GM12878 (cell line): ENCODE measurements at regions not wholly inside any gene's neighbourhood (a gene's known extent, or its start where the extent isn't known, plus 50 kb on each side); places are given as distances from the start of the nearest gene placed in this dataset.

Source experiments
- ATAC-seq: fragments of 200-7000 bp; cut with Tn5 transposase; 3 replicates; pipeline ENCODE4 v1.9.1; 2020; ENCODE audit warnings: mild to moderate bottlenecking, moderate library complexity
- BruUV-seq: library from RNA; stranded (reverse); fragments of 400-500 nt; replicated peaks from 2 replicates; lab custom pipeline; 2021; lab: Mats Ljungman, UMichigan
- CTCF ChIA-PET: fragments of 300-600 bp; sonication (Branson Sonifier 250); formaldehyde crosslinking; extraction: SDS; loops from one replicate; lab custom pipeline; 2021; ENCODE audit warnings: inconsistent platforms; lab: Yijun Ruan, JAX
- POLR2A ChIA-PET: fragments of 350-600 bp; formaldehyde crosslinking; extraction: SDS; loops from one replicate; lab custom pipeline; 2021; ENCODE audit warnings: inconsistent platforms; lab: Charles Lee
- RAD21 ChIA-PET: fragments of 300-600 bp; sonication (Branson Sonifier 250); formaldehyde crosslinking; loops from one replicate; lab custom pipeline; 2023; ENCODE audit warnings: antibody characterized with exemption; ENCODE audit not compliant: unreplicated experiment; lab: Charles Lee
- SMC1A ChIA-PET: fragments of 300-600 bp; sonication (Branson Sonifier 250); formaldehyde crosslinking; loops from one replicate; lab custom pipeline; 2023; ENCODE audit not compliant: unreplicated experiment, uncharacterized antibody; lab: Charles Lee
- DNase-seq: peaks from one replicate; pipeline ENCODE4 v3.0.0-alpha.2; 2011; ENCODE audit warnings: low read depth, low spot score
- FAIRE-seq: peaks from 3 replicates; lab custom pipeline; 2011; peaks lifted over from hg19 to GRCh38; lab: Jason Lieb, UNC
- H2AFZ ChIP-seq: 2 replicates; pipeline ENCODE4 v1.6.0; 2011; ENCODE audit warnings: low read depth, low read length, control low read depth; ENCODE audit not compliant: control insufficient read depth
- H3K27ac ChIP-seq: 2 replicates; pipeline ENCODE4 v1.5.1; 2011; ENCODE audit warnings: control low read depth; ENCODE audit not compliant: control insufficient read depth, insufficient read depth
- H3K27me3 ChIP-seq, 2 experiments: replicated peaks in 1 of 2; 2 replicates each; pipeline versions ENCODE4 v1.6.0 to v1.6.1; 2011; ENCODE audit warnings: low read length in 1 of 2; ENCODE audit not compliant: control insufficient read depth in 2 of 2, insufficient read depth in 2 of 2
- H3K36me3 ChIP-seq, 2 experiments: 2 replicates each; pipeline ENCODE4 v1.5.1; 2011; ENCODE audit warnings: low read length in 1 of 2; ENCODE audit not compliant: control insufficient read depth in 2 of 2, insufficient read depth in 2 of 2
- H3K4me1 ChIP-seq: 2 replicates; pipeline ENCODE4 v1.6.1; 2011; ENCODE audit warnings: mild to moderate bottlenecking, low read length, moderate library complexity, mixed read lengths; ENCODE audit not compliant: control insufficient read depth, insufficient read depth
- H3K4me2 ChIP-seq: 2 replicates; pipeline ENCODE4 v1.6.0; 2011; ENCODE audit warnings: control low read depth; ENCODE audit not compliant: control insufficient read depth, insufficient read depth
- H3K4me3 ChIP-seq: fragments of 200-600 bp; sonication (generic); 2 replicates; pipeline ENCODE4 v1.5.1; 2016
- H3K79me2 ChIP-seq: 2 replicates; pipeline ENCODE4 v1.6.0; 2011; ENCODE audit warnings: low read length; ENCODE audit not compliant: control insufficient read depth, insufficient read depth
- H3K9ac ChIP-seq: 2 replicates; pipeline ENCODE4 v1.8.0; 2011; ENCODE audit warnings: low read length, control low read depth, mixed read lengths; ENCODE audit not compliant: control insufficient read depth, insufficient read depth
- H3K9me3 ChIP-seq: replicated peaks from 3 replicates; pipeline ENCODE4 v1.5.1; 2011; ENCODE audit warnings: mild to moderate bottlenecking, low read length; ENCODE audit not compliant: control insufficient read depth, insufficient read depth
- H4K20me1 ChIP-seq: 2 replicates; pipeline ENCODE4 v1.6.0; 2011; ENCODE audit not compliant: control insufficient read depth, insufficient read depth
- ASH2L ChIP-seq: fragments of 300-600, 200-600 bp; sonication (generic); IDR thresholded peaks from 2 replicates; pipeline ENCODE4 v1.6.1; 2017; ENCODE audit warnings: low read depth, mild to moderate bottlenecking, borderline replicate concordance
- BRCA1 ChIP-seq: IDR thresholded peaks from 2 replicates; pipeline ENCODE4 v1.6.1; 2011; ENCODE audit warnings: low read depth, low read length, improper control_type of control experiment
- CREM ChIP-seq: IDR thresholded peaks from 2 replicates; pipeline ENCODE4 v1.6.1; 2014; ENCODE audit warnings: antibody characterized with exemption, low read depth
- ESRRA ChIP-seq: IDR thresholded peaks from 2 replicates; pipeline ENCODE4 v1.6.1; 2012; ENCODE audit warnings: mild to moderate bottlenecking, low read length, improper control_type of control experiment
- HCFC1 ChIP-seq: fragments of 150-350 bp; IDR thresholded peaks from 2 replicates; pipeline ENCODE4 v1.6.1; 2014; ENCODE audit warnings: low read length
- IKZF1 ChIP-seq: fragments of 450-650 bp; conservative IDR thresholded peaks from 2 replicates; pipeline ENCODE4 v1.6.1; 2017; ENCODE audit warnings: antibody characterized with exemption, mild to moderate bottlenecking
- IKZF2 ChIP-seq, 2 experiments: fragments of 450-650 bp; IDR thresholded peaks; 2 replicates each; pipeline ENCODE4 v1.6.1; 2017; ENCODE audit warnings: mild to moderate bottlenecking in 2 of 2, moderate library complexity in 2 of 2
- JUND ChIP-seq: IDR thresholded peaks from 2 replicates; pipeline ENCODE4 v1.6.1; 2012; ENCODE audit warnings: low read depth, mild to moderate bottlenecking, low read length, improper control_type of control experiment, moderate library complexity
- LARP7 ChIP-seq: fragments of 450-650 bp; IDR thresholded peaks from 2 replicates; pipeline ENCODE4 v1.6.1; 2017; ENCODE audit warnings: mild to moderate bottlenecking
- MEF2A ChIP-seq: IDR thresholded peaks from 2 replicates; pipeline ENCODE4 v1.6.1; 2011; ENCODE audit warnings: low read depth, mild to moderate bottlenecking, low read length, moderate library complexity; ENCODE audit not compliant: insufficient read depth
- NFXL1 ChIP-seq: fragments of 450-650 bp; IDR thresholded peaks from 2 replicates; pipeline ENCODE4 v1.6.1; 2017; ENCODE audit warnings: antibody characterized with exemption, mild to moderate bottlenecking, borderline replicate concordance
- NFYB ChIP-seq: IDR thresholded peaks from 2 replicates; pipeline ENCODE4 v1.6.1; 2011; ENCODE audit warnings: low read depth, mild to moderate bottlenecking, low read length, improper control_type of control experiment, moderate library complexity; ENCODE audit not compliant: insufficient read depth
- NR2C1 ChIP-seq: fragments of 450-650 bp; IDR thresholded peaks from 2 replicates; pipeline ENCODE4 v1.6.1; 2017; ENCODE audit warnings: antibody characterized with exemption, mild to moderate bottlenecking, moderate library complexity
- PAX5 ChIP-seq: IDR thresholded peaks from 2 replicates; pipeline ENCODE4 v1.6.1; 2011; ENCODE audit warnings: low read depth, low read length, borderline replicate concordance
- RBBP5 ChIP-seq: fragments of 200-600 bp; sonication (generic); conservative IDR thresholded peaks from 2 replicates; pipeline ENCODE4 v1.6.1; 2016
- SREBF2 ChIP-seq: IDR thresholded peaks from 2 replicates; pipeline ENCODE4 v1.6.1; 2012; ENCODE audit warnings: mild to moderate bottlenecking, low read length
- STAT1 ChIP-seq: fragments of 450-650 bp; conservative IDR thresholded peaks from 2 replicates; pipeline ENCODE4 v1.6.1; 2014; ENCODE audit warnings: antibody characterized with exemption, mild to moderate bottlenecking
- TCF12 ChIP-seq: IDR thresholded peaks from 2 replicates; pipeline ENCODE4 v1.6.1; 2011; ENCODE audit warnings: low read depth, mild to moderate bottlenecking, low read length
- TCF7 ChIP-seq: IDR thresholded peaks from 2 replicates; pipeline ENCODE4 v1.6.1; 2014; ENCODE audit warnings: antibody characterized with exemption, borderline replicate concordance
- ZNF207 ChIP-seq: fragments of 450-650 bp; IDR thresholded peaks from 2 replicates; pipeline ENCODE4 v1.6.1; 2014; ENCODE audit warnings: antibody characterized with exemption, mild to moderate bottlenecking, borderline replicate concordance
- ZNF622 ChIP-seq: fragments of 450-650 bp; IDR thresholded peaks from 2 replicates; pipeline ENCODE4 v1.6.1; 2017; ENCODE audit warnings: mild to moderate bottlenecking, inconsistent platforms
- WGBS: methylation state at CpG from one replicate; pipeline ENCODE4 v1.1.6; 2016; ENCODE audit warnings: low lambda C conversion rate; ENCODE audit not compliant: insufficient replicate concordance, insufficient coverage; ENCODE audit errors: missing lambda C conversion rate; 5-methylcytosine and 5-hydroxymethylcytosine counted together
- in situ Hi-C: fragments of 300-500 bp; cut with MboI; formaldehyde crosslinking; loops from 9 replicates; pipeline ENCODE4 v1.14.3; 2018; ENCODE audit warnings: mixed read lengths
- intact Hi-C: fragments of 100-400 bp; cut with micrococcal nuclease; formaldehyde crosslinking; loops from one replicate; pipeline ENCODE4 v1.14.2; 2022; ENCODE audit not compliant: unreplicated experiment
- TF ChIP-seq, protein P1 (sequence below): IDR thresholded peaks from 2 replicates; pipeline ENCODE4 v1.6.1; 2012; ENCODE audit warnings: low read depth, low read length, improper control_type of control experiment
- TF ChIP-seq, protein P2 (sequence below): fragments of 450-650 bp; IDR thresholded peaks from 2 replicates; pipeline ENCODE4 v1.6.1; 2018; ENCODE audit warnings: borderline replicate concordance, mild to moderate bottlenecking; ENCODE audit not compliant: partially characterized antibody

DNA sequence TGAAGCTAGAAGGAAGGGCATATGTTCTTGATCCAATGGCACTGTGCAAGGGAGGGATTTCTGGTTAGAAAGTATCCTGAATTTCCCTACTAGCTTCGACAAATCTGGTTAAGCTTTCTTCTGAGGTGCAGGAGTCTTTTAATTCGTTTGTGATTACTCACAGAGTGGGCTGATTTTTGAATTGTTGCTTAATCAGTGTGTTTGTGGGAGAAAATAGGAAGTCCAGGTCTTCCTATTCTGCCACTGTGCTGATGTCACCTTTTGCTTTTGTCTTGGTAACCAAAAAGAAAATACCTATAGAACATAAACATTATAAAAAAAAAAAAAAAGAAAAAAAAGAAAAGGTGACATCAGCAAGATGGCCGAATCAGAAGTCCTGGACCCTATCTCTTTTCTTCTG, 1008.6 kb downstream of the TSN start (continued):
- no peak for TF ChIP-seq IKZF1
- TF ChIP-seq JUND, result no peak
- no peak for TF ChIP-seq TCF7
- TF ChIP-seq NR2C1, result no peak
- no peak for TF ChIP-seq HCFC1
- TF ChIP-seq ESRRA, result no peak
- TF ChIP-seq STAT1, result no peak
- no peak for TF ChIP-seq SREBF2
- TF ChIP-seq TCF12, result no peak
- TF ChIP-seq, all 136 proteins: peak for 0

GRCh38 chr2:122780251-122780650, 1024.8 kb downstream of the TSN start:
- Histone ChIP-seq H3K79me2 (no peaks in the 10 kb centered on the region), H2AFZ (no peak overlapping the region), H3K4me3 (no peak overlapping the region), H3K27ac (no peak overlapping the region), H3K4me2 (no peak overlapping the region), H3K9ac (no peak overlapping the region), H3K36me3 (no peaks in the 10 kb centered on the region), H3K4me1 (no peaks in the 10 kb centered on the region), H3K27me3 (no peaks in the 10 kb centered on the region), H3K9me3 (no peaks in the 10 kb centered on the region), H4K20me1 (no peaks in the 10 kb centered on the region)
- BruUV-seq, result no TSS peak
- ATAC-seq (no peak), FAIRE-seq (no peak), DNase-seq (no peak)
- in situ Hi-C loops (no loop called here), intact Hi-C loops (no loop called here)
- RAD21 ChIA-PET, result no interaction called here
- WGBS, result 77% methylated on average over 1 of the region's 1 CpG
- POLR2A ChIA-PET, result no interaction called here
- SMC1A ChIA-PET, result no interaction called here
- CTCF ChIA-PET, result interaction anchor here (0.7 kb wide), 1 partner anchor 301 kb away, joined by 3 read pairs; no protein-coding TSS in a partner anchor
- TF ChIP-seq CREM (no peak), MEF2A (no peak), PAX5 (no peak), ASH2L (no peak), ZNF622 (no peak), RBBP5 (no peak), TCF12 (no peak), IKZF2 (IDR thresholded peaks at IDR 0.05) (no peak), NFXL1 (no peak), NFYB (no peak), ZNF207 (no peak), LARP7 (no peak), BRCA1 (no peak)
- TF ChIP-seq, protein P1, sequence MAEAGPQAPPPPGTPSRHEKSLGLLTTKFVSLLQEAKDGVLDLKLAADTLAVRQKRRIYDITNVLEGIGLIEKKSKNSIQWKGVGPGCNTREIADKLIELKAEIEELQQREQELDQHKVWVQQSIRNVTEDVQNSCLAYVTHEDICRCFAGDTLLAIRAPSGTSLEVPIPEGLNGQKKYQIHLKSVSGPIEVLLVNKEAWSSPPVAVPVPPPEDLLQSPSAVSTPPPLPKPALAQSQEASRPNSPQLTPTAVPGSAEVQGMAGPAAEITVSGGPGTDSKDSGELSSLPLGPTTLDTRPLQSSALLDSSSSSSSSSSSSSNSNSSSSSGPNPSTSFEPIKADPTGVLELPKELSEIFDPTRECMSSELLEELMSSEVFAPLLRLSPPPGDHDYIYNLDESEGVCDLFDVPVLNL, result no peak
- TF ChIP-seq, protein P2, sequence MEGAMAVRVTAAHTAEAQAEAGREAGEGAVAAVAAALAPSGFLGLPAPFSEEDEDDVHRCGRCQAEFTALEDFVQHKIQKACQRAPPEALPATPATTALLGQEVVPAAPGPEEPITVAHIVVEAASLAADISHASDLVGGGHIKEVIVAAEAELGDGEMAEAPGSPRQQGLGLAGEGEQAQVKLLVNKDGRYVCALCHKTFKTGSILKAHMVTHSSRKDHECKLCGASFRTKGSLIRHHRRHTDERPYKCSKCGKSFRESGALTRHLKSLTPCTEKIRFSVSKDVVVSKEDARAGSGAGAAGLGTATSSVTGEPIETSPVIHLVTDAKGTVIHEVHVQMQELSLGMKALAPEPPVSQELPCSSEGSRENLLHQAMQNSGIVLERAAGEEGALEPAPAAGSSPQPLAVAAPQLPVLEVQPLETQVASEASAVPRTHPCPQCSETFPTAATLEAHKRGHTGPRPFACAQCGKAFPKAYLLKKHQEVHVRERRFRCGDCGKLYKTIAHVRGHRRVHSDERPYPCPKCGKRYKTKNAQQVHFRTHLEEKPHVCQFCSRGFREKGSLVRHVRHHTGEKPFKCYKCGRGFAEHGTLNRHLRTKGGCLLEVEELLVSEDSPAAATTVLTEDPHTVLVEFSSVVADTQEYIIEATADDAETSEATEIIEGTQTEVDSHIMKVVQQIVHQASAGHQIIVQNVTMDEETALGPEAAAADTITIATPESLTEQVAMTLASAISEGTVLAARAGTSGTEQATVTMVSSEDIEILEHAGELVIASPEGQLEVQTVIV, result no peak
